Spinal cord (tissue), 9 donors: ENCODE measurements at regions not wholly inside any gene's neighbourhood (a gene's known extent, or its start where the extent isn't known, plus 50 kb on each side); places are given as distances from the start of the nearest gene placed in this dataset.

Experiments used
- DNase-seq, 6 donors: peaks; one replicate each; pipeline versions ENCODE4 v3.0.0 to v3.0.0-alpha.2; 2013 to 2015; ENCODE audit warnings: low spot score in 6 of 6, low read depth in 4 of 6
- H3K27ac ChIP-seq: one replicate; pipeline ENCODE4 v1.5.1; 2013; ENCODE audit warnings: low read depth, low read length, control low read depth
- H3K27me3 ChIP-seq: one replicate; pipeline ENCODE4 v1.6.1; 2013; ENCODE audit warnings: low read length; ENCODE audit not compliant: control insufficient read depth, insufficient read depth
- H3K36me3 ChIP-seq: one replicate; pipeline ENCODE4 v1.6.1; 2013; ENCODE audit warnings: low read length; ENCODE audit not compliant: control insufficient read depth, insufficient read depth
- H3K4me1 ChIP-seq: one replicate; pipeline ENCODE4 v1.6.1; 2013; ENCODE audit warnings: low read length; ENCODE audit not compliant: control insufficient read depth, insufficient read depth
- H3K4me3 ChIP-seq: one replicate; pipeline ENCODE4 v1.5.1; 2013; ENCODE audit warnings: low read depth, low read length, control low read depth
- H3K9me3 ChIP-seq: one replicate; pipeline ENCODE4 v1.6.1; 2013; ENCODE audit warnings: low read length; ENCODE audit not compliant: control insufficient read depth, insufficient read depth
- WGBS: methylation state at CpG from one replicate; pipeline ENCODE4 v1.1.5; 2013; ENCODE audit warnings: missing lambda C conversion rate; ENCODE audit not compliant: insufficient coverage; 5-methylcytosine and 5-hydroxymethylcytosine counted together
- donor health status: healthy.

- Histone ChIP-seq H3K27me3 (no peaks in the 10 kb centered on the region), H3K36me3 (no peaks in the 10 kb centered on the region), H3K4me3 (no peak overlapping the region), H3K27ac (no peak overlapping the region), H3K9me3 (no peaks in the 10 kb centered on the region), H3K4me1 (peaks cover 5% of the 10 kb centered on the region)
- WGBS: 77% methylated on average over 5 of the region's 7 CpGs
- DNase-seq: no peak
These were observed 136.7 kb downstream of the ACKR3 start for GRCh38 chr2:236706288-236706687.

- Histone ChIP-seq H3K27ac (no peak overlapping the region), H3K36me3 (no peaks in the 10 kb centered on the region), H3K9me3 (no peaks in the 10 kb centered on the region), H3K27me3 (no peaks in the 10 kb centered on the region), H3K4me3 (no peak overlapping the region), H3K4me1 (peaks cover 5% of the 10 kb centered on the region)
- no peak for DNase-seq
These were observed 137.2 kb downstream of the ACKR3 start for GRCh38 chr2:236706803-236707202.

GRCh38 chr2:236711440-236711839 lies 141.8 kb downstream of the ACKR3 start:
- no peaks in the 10 kb centered on the region for H3K27me3 ChIP-seq
- H3K36me3 ChIP-seq: no peaks in the 10 kb centered on the region
- no peak overlapping the region for H3K4me3 ChIP-seq
- 96% methylated on average over 2 of the region's 2 CpGs for WGBS
- peaks cover 21% of the 10 kb centered on the region for H3K4me1 ChIP-seq
- no peak for DNase-seq
- H3K9me3 ChIP-seq: no peaks in the 10 kb centered on the region
- H3K27ac ChIP-seq: no peak overlapping the region

DNA sequence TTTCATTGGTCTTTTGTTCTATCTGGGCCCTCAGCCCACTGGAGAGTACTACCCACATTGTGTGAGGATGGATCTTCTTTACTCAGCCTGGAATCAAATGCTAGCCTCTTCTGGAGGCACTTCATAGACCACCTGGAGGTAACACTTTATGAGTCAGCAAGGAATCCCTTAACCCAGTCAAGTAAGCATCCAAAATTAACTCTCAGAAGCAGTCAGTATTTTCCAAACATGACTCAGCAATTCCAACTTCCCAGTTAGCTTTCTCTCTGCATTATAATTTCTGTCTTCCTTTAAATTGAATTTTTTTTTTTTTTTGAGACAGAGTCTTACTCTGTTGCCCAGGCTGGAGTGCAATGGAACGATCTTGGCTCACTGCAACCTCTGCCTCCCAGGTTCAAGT lies 142.7 kb downstream of the ACKR3 start:
- Histone ChIP-seq H3K36me3 (no peaks in the 10 kb centered on the region), H3K27ac (no peak overlapping the region), H3K27me3 (peaks cover 3% of the 10 kb centered on the region), H3K9me3 (no peaks in the 10 kb centered on the region), H3K4me3 (no peak overlapping the region), H3K4me1 (peaks cover 21% of the 10 kb centered on the region)
- DNase-seq: no peak
- WGBS: no CpG with 5 or more reads among the region's 1 CpG

DNA sequence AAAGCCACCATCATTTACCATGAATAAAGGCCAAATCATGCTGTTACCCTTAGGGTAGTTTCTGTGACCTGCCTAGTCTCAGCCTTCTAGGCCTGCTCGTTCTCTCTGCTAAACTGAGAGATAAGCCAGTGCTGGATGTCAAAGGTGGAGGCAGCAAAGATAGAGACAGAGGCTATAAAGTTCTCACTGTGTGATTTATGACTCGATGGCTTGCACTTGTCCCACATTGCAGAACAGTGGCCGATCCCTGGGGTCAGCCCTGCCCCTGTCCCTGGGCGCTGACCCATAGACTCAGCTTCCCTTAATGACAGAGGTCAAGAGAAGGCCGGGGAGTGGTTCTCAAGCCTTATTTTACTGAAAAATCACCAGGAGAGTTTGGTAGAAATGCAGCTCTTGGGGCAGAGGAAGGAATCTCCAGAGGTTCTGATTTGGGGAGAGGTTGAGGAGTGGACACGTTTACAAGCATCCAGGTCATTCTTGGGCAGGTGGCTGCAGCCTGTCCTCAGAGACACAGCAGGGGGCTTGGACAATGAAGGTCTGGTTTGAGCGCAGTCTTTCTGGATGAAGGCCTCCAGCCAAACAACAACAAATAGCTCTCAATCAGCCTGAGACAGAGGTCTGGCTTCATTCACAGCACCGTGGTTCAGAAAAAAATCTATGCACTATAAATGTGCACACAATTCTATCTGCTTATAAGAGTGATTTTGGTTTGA lies 143.5 kb downstream of the ACKR3 start:
- DNase-seq: peak in 2 of 6 donors; percentile 28 to 45
- H3K4me3 ChIP-seq: no peak overlapping the region
- peaks cover 21% of the 10 kb centered on the region for H3K4me1 ChIP-seq
- no peaks in the 10 kb centered on the region for H3K36me3 ChIP-seq
- H3K27ac ChIP-seq: no peak overlapping the region
- H3K9me3 ChIP-seq: no peaks in the 10 kb centered on the region
- peaks cover 3% of the 10 kb centered on the region for H3K27me3 ChIP-seq
- 52% methylated on average over 6 of the region's 8 CpGs for WGBS

GRCh38 chr2:236714080-236714479 lies 144.5 kb downstream of the ACKR3 start:
- no CpG with 5 or more reads among the region's 5 CpGs for WGBS
- Histone ChIP-seq H3K9me3 (no peaks in the 10 kb centered on the region), H3K4me1 (peaks cover 21% of the 10 kb centered on the region), H3K27ac (no peak overlapping the region), H3K36me3 (no peaks in the 10 kb centered on the region), H3K4me3 (no peak overlapping the region), H3K27me3 (peaks cover 3% of the 10 kb centered on the region)
- DNase-seq: no peak

- Histone ChIP-seq H3K4me3 (no peak overlapping the region), H3K36me3 (no peaks in the 10 kb centered on the region), H3K27ac (no peak overlapping the region), H3K27me3 (peaks cover 3% of the 10 kb centered on the region), H3K4me1 (peaks cover 21% of the 10 kb centered on the region), H3K9me3 (no peaks in the 10 kb centered on the region)
- WGBS: 47% methylated on average over 9 of the region's 10 CpGs
- DNase-seq: peak in 2 of 6 donors; percentile 9 to 57
These were observed 145.5 kb downstream of the ACKR3 start for GRCh38 chr2:236715077-236715476.

DNA sequence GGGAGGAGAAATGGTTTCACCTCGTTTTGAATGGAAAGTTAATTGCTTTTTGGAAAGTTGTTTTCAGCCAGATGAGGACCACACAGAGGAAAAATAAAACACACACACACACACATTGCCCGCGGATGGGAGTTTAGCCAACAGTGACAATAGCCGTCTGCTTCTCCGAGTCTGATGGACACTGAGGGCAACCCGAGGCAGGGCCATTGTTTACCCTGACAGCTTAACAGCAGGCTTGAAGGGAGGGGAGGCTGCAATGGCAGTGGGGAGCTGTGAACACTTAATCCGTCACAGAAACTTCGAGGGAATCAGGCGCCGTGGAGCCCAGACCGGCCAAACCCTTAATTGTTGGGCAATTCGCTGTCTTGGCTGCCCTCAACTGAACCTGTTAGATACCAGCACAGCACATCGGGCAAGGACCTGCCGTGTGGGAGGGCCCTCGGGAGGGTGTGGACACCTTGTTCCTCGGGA lies 145.9 kb downstream of the ACKR3 start:
- H3K4me3 ChIP-seq: no peak overlapping the region
- 13% methylated on average over 10 of the region's 16 CpGs for WGBS
- H3K9me3 ChIP-seq: no peaks in the 10 kb centered on the region
- H3K27me3 ChIP-seq: peaks cover 3% of the 10 kb centered on the region
- peak in 5 of 6 donors; percentile 19 to 84 (median 23) for DNase-seq
- H3K27ac ChIP-seq: no peak overlapping the region
- peaks cover 21% of the 10 kb centered on the region for H3K4me1 ChIP-seq
- H3K36me3 ChIP-seq: no peaks in the 10 kb centered on the region

DNA sequence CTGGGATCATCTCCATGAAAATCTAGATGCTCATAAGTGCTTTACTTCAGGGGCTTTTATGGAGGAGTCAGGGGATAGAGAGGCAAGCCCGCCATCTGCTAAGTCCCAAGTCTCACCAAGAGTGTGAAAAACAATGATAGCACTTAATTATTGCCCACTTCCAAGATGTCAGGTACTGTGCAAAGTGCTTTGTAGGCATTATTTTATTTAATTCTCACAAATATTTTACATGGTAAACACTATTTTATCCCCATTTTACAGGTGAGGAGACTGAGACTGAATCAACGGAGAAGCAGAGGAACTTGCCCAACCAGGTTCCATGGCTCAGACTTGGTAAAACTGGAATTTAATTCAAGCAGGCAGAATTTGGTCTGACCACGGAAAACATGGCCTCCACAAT lies 147.5 kb downstream of the ACKR3 start:
- H3K9me3 ChIP-seq: no peaks in the 10 kb centered on the region
- WGBS: no CpG with 5 or more reads among the region's 3 CpGs
- peaks cover 3% of the 10 kb centered on the region for H3K27me3 ChIP-seq
- no peak overlapping the region for H3K27ac ChIP-seq
- H3K4me1 ChIP-seq: peaks cover 26% of the 10 kb centered on the region
- H3K36me3 ChIP-seq: no peaks in the 10 kb centered on the region
- no peak overlapping the region for H3K4me3 ChIP-seq
- DNase-seq: no peak

DNA sequence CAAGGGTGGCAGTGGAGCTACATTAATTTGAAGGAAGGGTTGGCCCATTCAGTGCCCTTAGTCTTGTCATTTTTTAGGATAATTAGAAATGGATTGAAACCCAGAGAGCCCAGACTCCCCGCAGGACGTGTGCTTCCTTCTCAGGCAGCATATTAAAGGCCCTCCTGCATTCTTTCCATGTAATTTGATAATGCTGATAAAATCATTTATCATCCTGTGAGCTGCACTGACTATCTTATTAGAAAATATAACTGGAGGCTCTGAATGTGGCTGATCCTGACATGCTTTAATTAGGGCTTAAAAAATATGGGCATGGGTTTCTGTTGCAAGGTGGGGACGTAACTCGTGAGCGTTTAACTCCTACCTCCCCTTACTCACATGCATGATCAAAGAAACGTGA lies 148.1 kb downstream of the ACKR3 start:
- no peaks in the 10 kb centered on the region for H3K9me3 ChIP-seq
- H3K36me3 ChIP-seq: no peaks in the 10 kb centered on the region
- WGBS: 60% methylated on average over 1 of the region's 6 CpGs
- H3K4me3 ChIP-seq: no peak overlapping the region
- H3K27ac ChIP-seq: no peak overlapping the region
- H3K4me1 ChIP-seq: peaks cover 26% of the 10 kb centered on the region
- DNase-seq: peak in 1 of 6 donors; percentile 66
- peaks cover 3% of the 10 kb centered on the region for H3K27me3 ChIP-seq
